Mesenchymal stem cell (in vitro differentiated cells and primary cell): ENCODE measurements at regions not wholly inside any gene's neighbourhood (a gene's known extent, or its start where the extent isn't known, plus 50 kb on each side); places are given as distances from the start of the nearest gene placed in this dataset.

ENCODE experiments used
- DNase-seq: peaks from one replicate; pipeline ENCODE4 v3.0.0-alpha.2; 2013
- H2AFZ ChIP-seq: one replicate; pipeline ENCODE4 v1.6.1; 2013; ENCODE audit warnings: low read depth, mild to moderate bottlenecking, control low read depth, inconsistent platforms, low read length, moderate library complexity
- H2AK5ac ChIP-seq: 2 replicates; pipeline ENCODE4 v1.6.1; 2013; ENCODE audit warnings: low read length, moderate library complexity, mild to moderate bottlenecking, inconsistent platforms; ENCODE audit not compliant: severe bottlenecking
- H2BK120ac ChIP-seq: one replicate; pipeline ENCODE4 v1.6.1; 2013; ENCODE audit warnings: low read depth, mild to moderate bottlenecking, inconsistent platforms, low read length, moderate library complexity
- H2BK12ac ChIP-seq, 2 experiments: one replicate each; pipeline ENCODE4 v1.6.1; 2013; ENCODE audit warnings: inconsistent platforms in 2 of 2, low read length in 2 of 2, mild to moderate bottlenecking in 2 of 2, moderate library complexity in 2 of 2, control low read depth in 1 of 2
- H2BK15ac ChIP-seq: one replicate; pipeline ENCODE4 v1.6.1; 2013; ENCODE audit warnings: mild to moderate bottlenecking, low read depth, inconsistent platforms; ENCODE audit not compliant: poor library complexity, severe bottlenecking
- H2BK5ac ChIP-seq: 2 replicates; pipeline ENCODE4 v1.6.1; 2013; ENCODE audit warnings: low read depth, mild to moderate bottlenecking, low read length, control low read depth, inconsistent platforms; ENCODE audit not compliant: poor library complexity, severe bottlenecking
- H3K14ac ChIP-seq, 2 experiments: one replicate each; pipeline ENCODE4 v1.6.1; 2013; ENCODE audit warnings: inconsistent platforms in 2 of 2, low read length in 2 of 2, control low read depth in 1 of 2, mild to moderate bottlenecking in 1 of 2, moderate library complexity in 1 of 2
- H3K18ac ChIP-seq, 2 experiments: one replicate each; pipeline ENCODE4 v1.6.1; 2013; ENCODE audit warnings: inconsistent platforms in 2 of 2, low read length in 2 of 2, control low read depth in 1 of 2, low read depth in 1 of 2, mild to moderate bottlenecking in 1 of 2
- H3K23ac ChIP-seq, 2 experiments: one replicate each; pipeline ENCODE4 v1.6.1; 2013; ENCODE audit warnings: inconsistent platforms in 2 of 2, low read length in 2 of 2, mild to moderate bottlenecking in 2 of 2, moderate library complexity in 2 of 2, control low read depth in 1 of 2
- H3K27ac ChIP-seq: 2 replicates; pipeline ENCODE4 v1.5.1; 2013; ENCODE audit warnings: mild to moderate bottlenecking, moderate library complexity, low read length, control low read depth, inconsistent platforms; ENCODE audit not compliant: poor library complexity, severe bottlenecking
- H3K27me3 ChIP-seq, 2 experiments: 2 replicates each; pipeline versions ENCODE4 v1.6.1 to v1.7.0; 2013; ENCODE audit warnings: low read length in 2 of 2, mild to moderate bottlenecking in 2 of 2, moderate library complexity in 2 of 2, control low read depth in 1 of 2, inconsistent platforms in 1 of 2; ENCODE audit not compliant: control insufficient read depth in 1 of 2, insufficient read depth in 1 of 2
- H3K36me3 ChIP-seq, 2 experiments: 2 replicates each; pipeline versions ENCODE4 v1.6.1 to v1.7.0; 2013; ENCODE audit warnings: low read length in 2 of 2, control low read depth in 1 of 2, inconsistent platforms in 1 of 2, low read depth in 1 of 2, mild to moderate bottlenecking in 1 of 2; ENCODE audit not compliant: insufficient read depth in 2 of 2, control insufficient read depth in 1 of 2
- H3K4ac ChIP-seq, 2 experiments: one replicate each; pipeline ENCODE4 v1.6.1; 2013; ENCODE audit warnings: inconsistent platforms in 2 of 2, low read length in 2 of 2, mild to moderate bottlenecking in 2 of 2, moderate library complexity in 2 of 2, control low read depth in 1 of 2, low read depth in 1 of 2
- H3K4me1 ChIP-seq: 2 replicates; pipeline ENCODE4 v1.6.1; 2013; ENCODE audit warnings: low read depth, low read length, control low read depth; ENCODE audit not compliant: control insufficient read depth, insufficient read depth
- H3K4me2 ChIP-seq: 2 replicates; pipeline ENCODE4 v1.6.1; 2013; ENCODE audit warnings: low read length, mild to moderate bottlenecking, inconsistent platforms; ENCODE audit not compliant: poor library complexity, severe bottlenecking
- H3K4me3 ChIP-seq, 2 experiments: 2 replicates each; pipeline versions ENCODE4 v1.5.1 to v1.7.0; 2013; ENCODE audit warnings: low read length in 2 of 2, mild to moderate bottlenecking in 2 of 2, control low read depth in 1 of 2, low read depth in 1 of 2; ENCODE audit not compliant: insufficient read depth in 1 of 2
- H3K79me1 ChIP-seq: replicated peaks from 2 replicates; pipeline ENCODE4 v1.6.1; 2013; ENCODE audit warnings: mild to moderate bottlenecking, control low read depth, low read length, inconsistent platforms; ENCODE audit not compliant: poor library complexity, severe bottlenecking
- H3K9ac ChIP-seq: 2 replicates; pipeline ENCODE4 v1.7.0; 2013; ENCODE audit warnings: mild to moderate bottlenecking, low read length, moderate library complexity
- H3K9me3 ChIP-seq: 2 replicates; pipeline ENCODE4 v1.7.0; 2013; ENCODE audit warnings: mild to moderate bottlenecking, low read length; ENCODE audit not compliant: control insufficient read depth
- H4K8ac ChIP-seq: one replicate; pipeline ENCODE4 v1.6.1; 2013; ENCODE audit warnings: inconsistent platforms, mild to moderate bottlenecking, low read length, moderate library complexity
- H4K91ac ChIP-seq: one replicate; pipeline ENCODE4 v1.6.1; 2013; ENCODE audit warnings: mild to moderate bottlenecking, low read length, inconsistent platforms
- WGBS: methylation state at CpG from one replicate; pipeline ENCODE4 v1.1.7; 2013; ENCODE audit warnings: mixed read lengths; 5-methylcytosine and 5-hydroxymethylcytosine counted together

GRCh38 chr17:77798031-77798430, 160.5 kb upstream of the TNRC6C start:
- Histone ChIP-seq H3K27me3 (peaks cover 59 to 65% of the 10 kb centered on the region in 2 experiments), H3K9ac (no peak overlapping the region), H3K23ac (no peak overlapping the region), H2BK15ac (no peak overlapping the region), H3K4me3 (no peak overlapping the region), H2AK5ac (no peak overlapping the region), H4K91ac (no peak overlapping the region), H3K27ac (no peak overlapping the region), H3K4me1 (peaks cover 2% of the 10 kb centered on the region), H2BK120ac (no peak overlapping the region), H2BK12ac (no peak overlapping the region), H2BK5ac (no peak overlapping the region), H3K4me2 (no peak overlapping the region), H2AFZ (no peak overlapping the region), H3K36me3 (no peaks in the 10 kb centered on the region), H3K79me1 (no peaks in the 10 kb centered on the region), H4K8ac (no peak overlapping the region), H3K14ac (no peak overlapping the region), H3K9me3 (no peaks in the 10 kb centered on the region), H3K4ac (no peak overlapping the region), H3K18ac (no peak overlapping the region)
- 74% methylated on average over 7 of the region's 7 CpGs for WGBS
- no peak for DNase-seq

- no peak overlapping the region for H3K4me3 ChIP-seq
- H3K4me2 ChIP-seq = no peak overlapping the region
- H3K79me1 ChIP-seq = no peaks in the 10 kb centered on the region
- H4K8ac ChIP-seq = no peak overlapping the region
- no peak overlapping the region for H3K14ac ChIP-seq
- no peak overlapping the region for H2BK120ac ChIP-seq
- H3K4me1 ChIP-seq = peaks cover 2% of the 10 kb centered on the region
- H3K18ac ChIP-seq = no peak overlapping the region
- no peak overlapping the region for H2AK5ac ChIP-seq
- no peak for DNase-seq
- H3K36me3 ChIP-seq = no peaks in the 10 kb centered on the region
- no peak overlapping the region for H3K27ac ChIP-seq
- H2BK5ac ChIP-seq = no peak overlapping the region
- H2BK12ac ChIP-seq = no peak overlapping the region
- no peak overlapping the region for H4K91ac ChIP-seq
- 91% methylated on average over 7 of the region's 8 CpGs for WGBS
- no peak overlapping the region for H3K4ac ChIP-seq
- H3K27me3 ChIP-seq = peaks cover 59 to 69% of the 10 kb centered on the region in 2 experiments
- H2BK15ac ChIP-seq = no peak overlapping the region
- no peak overlapping the region for H3K23ac ChIP-seq
- no peaks in the 10 kb centered on the region for H3K9me3 ChIP-seq
- no peak overlapping the region for H2AFZ ChIP-seq
- no peak overlapping the region for H3K9ac ChIP-seq
Observed at GRCh38 chr17:77798481-77798880, 160.0 kb upstream of the TNRC6C start.

GRCh38 chr17:77800816-77801215, 157.7 kb upstream of the TNRC6C start:
- H3K14ac ChIP-seq = no peak overlapping the region
- H3K4me3 ChIP-seq = no peak overlapping the region
- H3K79me1 ChIP-seq = no peaks in the 10 kb centered on the region
- 89% methylated on average over 13 of the region's 15 CpGs for WGBS
- no peak overlapping the region for H3K4me2 ChIP-seq
- H2BK5ac ChIP-seq = no peak overlapping the region
- H3K27me3 ChIP-seq = peaks cover 57 to 69% of the 10 kb centered on the region in 2 experiments
- no peak overlapping the region for H2BK120ac ChIP-seq
- no peak overlapping the region for H3K23ac ChIP-seq
- H3K36me3 ChIP-seq = no peaks in the 10 kb centered on the region
- H3K4me1 ChIP-seq = peaks cover 3% of the 10 kb centered on the region
- H3K18ac ChIP-seq = no peak overlapping the region
- no peak overlapping the region for H4K91ac ChIP-seq
- no peak overlapping the region for H4K8ac ChIP-seq
- DNase-seq = no peak
- H3K4ac ChIP-seq = no peak overlapping the region
- H2BK15ac ChIP-seq = no peak overlapping the region
- H3K9ac ChIP-seq = no peak overlapping the region
- H3K27ac ChIP-seq = no peak overlapping the region
- H2AK5ac ChIP-seq = no peak overlapping the region
- H2BK12ac ChIP-seq = no peak overlapping the region
- H3K9me3 ChIP-seq = no peaks in the 10 kb centered on the region
- no peak overlapping the region for H2AFZ ChIP-seq

GRCh38 chr17:77801545-77802332, 156.8 kb upstream of the TNRC6C start:
- Histone ChIP-seq H3K23ac (no peak overlapping the region), H3K4ac (no peak overlapping the region), H3K79me1 (no peaks in the 10 kb centered on the region), H2AFZ (no peak overlapping the region), H3K27me3 (peaks cover 57 to 63% of the 10 kb centered on the region in 2 experiments), H3K9ac (no peak overlapping the region), H3K36me3 (no peaks in the 10 kb centered on the region), H3K14ac (peak overlapping the region in 1 of 2 experiments; percentile 44), H3K18ac (no peak overlapping the region), H2BK12ac (no peak overlapping the region), H4K91ac (no peak overlapping the region), H4K8ac (no peak overlapping the region), H2BK15ac (no peak overlapping the region), H3K4me2 (no peak overlapping the region), H2BK5ac (no peak overlapping the region), H3K4me1 (peaks cover 3% of the 10 kb centered on the region), H3K4me3 (peak overlapping the region in 1 of 2 experiments; percentile 24), H3K9me3 (no peaks in the 10 kb centered on the region), H3K27ac (no peak overlapping the region), H2AK5ac (no peak overlapping the region), H2BK120ac (no peak overlapping the region)
- 90% methylated on average over 20 of the region's 20 CpGs for WGBS
- DNase-seq = no peak
